DMS114 treated with DMSO at 0.1 percent for 48 hours (cell line): ENCODE measurements at regions not wholly inside any gene's neighbourhood (a gene's known extent, or its start where the extent isn't known, plus 50 kb on each side); places are given as distances from the start of the nearest gene placed in this dataset.

Source experiments
- DNase-seq: peaks from one replicate; lab custom pipeline; 2025; ENCODE audit not compliant: unreplicated experiment; lab: John Stamatoyannopoulos, UW

DNA sequence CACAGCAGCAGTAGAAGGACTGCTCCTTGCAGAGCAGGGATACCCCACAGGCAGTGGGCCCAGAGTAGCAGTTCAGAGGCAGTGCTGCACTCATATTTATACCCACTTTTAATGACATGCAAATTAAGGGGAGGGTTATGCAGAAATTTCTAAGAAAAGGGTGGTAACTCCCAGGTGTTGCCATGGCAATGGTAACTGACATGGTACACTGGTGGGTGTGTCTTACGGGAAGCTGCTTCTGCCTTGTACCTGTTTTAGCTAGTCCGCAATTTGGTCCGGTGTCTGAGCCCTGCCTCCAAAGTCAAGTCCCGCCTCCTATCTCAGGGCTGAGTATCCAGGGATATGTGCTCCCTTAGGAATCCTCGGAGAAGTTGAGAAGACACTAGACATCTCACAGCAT is 79.2 kb upstream of the UQCRFS1 start:
- no peak for DNase-seq

DNA sequence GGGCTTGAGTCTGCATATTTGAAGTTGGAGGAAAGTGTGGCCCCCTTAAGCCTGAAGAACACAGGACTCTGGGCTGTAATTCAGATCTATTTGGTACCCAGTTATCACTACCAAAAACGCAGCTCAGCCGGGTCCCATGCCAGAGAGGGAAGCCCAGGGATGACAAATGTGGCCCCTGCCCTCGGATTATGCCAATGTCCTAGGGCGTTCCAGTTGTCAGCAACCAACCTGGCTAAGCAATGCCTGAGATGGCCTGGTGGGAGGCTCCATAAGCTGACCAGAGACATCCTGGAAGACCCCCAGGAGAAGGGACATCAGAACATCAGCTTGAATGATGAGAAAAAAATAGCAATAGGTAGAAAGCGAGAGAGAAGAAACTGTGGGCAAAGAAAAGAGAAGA is 79.6 kb upstream of the UQCRFS1 start:
- DNase-seq, result no peak

DNA sequence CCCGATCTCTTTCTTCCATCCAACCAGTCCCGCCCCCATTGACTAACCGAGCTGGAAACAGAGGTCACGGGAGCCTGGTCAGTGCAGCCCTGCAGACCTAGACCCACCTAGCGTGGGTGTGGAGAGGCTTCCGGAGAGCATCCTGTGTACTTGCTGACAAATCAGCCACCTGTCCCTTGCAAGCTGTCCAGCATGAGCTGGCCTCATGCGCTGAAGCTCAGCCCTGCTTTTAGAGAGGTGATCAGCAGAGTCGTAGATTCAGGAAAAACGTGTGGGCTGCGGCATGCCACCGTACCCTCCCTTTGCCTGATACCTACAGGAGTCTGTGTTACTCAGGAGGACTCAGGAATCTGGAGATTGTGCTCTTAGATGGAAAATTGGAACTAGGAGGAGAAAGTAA is 80.3 kb upstream of the UQCRFS1 start:
- DNase-seq, result no peak

DNA sequence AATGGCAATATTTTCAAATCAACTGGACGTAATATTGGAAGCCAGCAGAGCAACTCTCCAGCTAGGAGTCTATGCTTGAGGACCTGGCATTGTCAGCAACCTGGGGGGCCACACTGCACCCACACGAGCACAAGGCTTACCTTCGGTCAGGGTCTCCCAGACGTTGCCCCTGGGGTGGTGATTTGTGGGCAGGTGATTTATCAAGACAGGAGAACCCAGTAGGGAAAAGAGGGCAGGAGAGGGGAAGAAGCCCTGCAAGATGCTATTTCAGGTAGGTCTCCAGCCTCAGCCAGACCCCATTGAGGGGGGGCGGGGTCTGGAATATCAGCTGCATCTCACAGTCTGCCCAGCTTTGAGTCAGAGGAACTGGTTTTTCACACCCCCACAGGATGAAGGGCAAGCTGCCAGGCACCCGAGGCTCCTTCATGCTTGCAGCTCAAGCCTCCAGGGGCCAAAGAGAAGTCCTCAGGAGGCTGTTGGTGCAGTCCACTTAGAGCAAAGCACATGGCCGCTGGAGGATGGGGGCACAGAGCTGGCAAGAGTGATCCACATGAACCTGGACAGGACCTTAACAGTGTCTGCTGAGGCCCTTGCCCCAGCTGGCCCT is 80.9 kb upstream of the UQCRFS1 start:
- DNase-seq, result no peak

DNA sequence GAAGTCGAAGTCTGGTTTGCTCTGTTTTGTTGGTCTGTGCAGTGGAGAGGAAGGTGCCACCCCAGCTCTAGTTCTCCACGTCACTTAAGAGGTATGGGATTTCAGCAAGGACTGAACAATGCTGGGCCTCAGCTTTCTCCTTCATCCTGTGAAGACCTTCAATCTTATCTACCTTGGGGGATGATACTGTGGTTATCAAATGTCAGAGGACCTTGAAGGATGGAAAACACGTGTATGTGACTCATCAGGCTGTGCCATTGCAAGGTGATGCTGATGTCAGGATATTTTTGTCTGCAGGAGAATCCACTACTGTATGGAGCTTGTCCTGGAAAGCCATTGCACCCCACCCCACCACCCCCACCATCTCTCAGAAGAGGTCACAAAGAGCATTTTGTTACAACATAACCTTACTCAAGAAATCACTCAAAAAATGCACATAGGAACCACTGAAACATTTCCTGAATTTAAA is 81.4 kb upstream of the UQCRFS1 start:
- DNase-seq, result no peak

DNA sequence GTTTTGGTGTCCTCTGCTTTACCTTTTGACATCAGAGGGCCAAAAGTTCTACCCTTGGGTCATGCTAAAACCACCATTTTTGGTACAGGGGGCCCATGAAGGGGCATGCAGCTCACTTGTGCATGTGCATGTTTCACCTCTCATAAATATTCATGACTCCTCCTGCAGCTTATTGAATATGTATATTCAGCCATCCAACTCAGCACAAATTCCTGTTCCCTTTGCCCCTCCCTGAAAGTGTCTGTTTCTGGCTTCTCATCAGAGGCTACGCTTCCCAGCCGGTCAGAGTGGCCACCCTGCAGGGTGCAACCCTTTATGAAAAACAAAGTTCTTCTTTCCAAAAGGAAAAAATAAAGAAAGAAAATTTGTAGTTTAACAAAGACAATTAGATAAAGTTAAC is 82.3 kb upstream of the UQCRFS1 start:
- no peak for DNase-seq

DNA sequence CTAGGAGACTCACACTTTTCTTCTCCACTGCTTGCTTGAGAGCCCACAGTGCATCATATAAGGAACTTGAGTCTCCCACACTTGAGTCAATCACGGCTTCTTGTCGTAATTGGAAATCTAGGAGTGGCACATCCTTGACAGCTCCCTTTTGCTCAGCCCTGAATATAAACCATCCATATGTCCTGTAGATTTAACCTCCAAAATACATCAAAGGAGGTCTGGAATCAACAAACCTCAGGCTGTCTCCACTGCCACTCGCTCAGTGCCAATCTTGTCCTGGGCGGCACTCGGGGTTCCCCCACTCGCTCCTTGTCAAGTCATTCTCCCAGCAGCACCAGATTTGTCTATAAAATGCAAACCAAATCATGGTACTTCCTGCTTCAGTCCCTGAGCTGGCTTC is 84.4 kb upstream of the UQCRFS1 start:
- no peak for DNase-seq

DNA sequence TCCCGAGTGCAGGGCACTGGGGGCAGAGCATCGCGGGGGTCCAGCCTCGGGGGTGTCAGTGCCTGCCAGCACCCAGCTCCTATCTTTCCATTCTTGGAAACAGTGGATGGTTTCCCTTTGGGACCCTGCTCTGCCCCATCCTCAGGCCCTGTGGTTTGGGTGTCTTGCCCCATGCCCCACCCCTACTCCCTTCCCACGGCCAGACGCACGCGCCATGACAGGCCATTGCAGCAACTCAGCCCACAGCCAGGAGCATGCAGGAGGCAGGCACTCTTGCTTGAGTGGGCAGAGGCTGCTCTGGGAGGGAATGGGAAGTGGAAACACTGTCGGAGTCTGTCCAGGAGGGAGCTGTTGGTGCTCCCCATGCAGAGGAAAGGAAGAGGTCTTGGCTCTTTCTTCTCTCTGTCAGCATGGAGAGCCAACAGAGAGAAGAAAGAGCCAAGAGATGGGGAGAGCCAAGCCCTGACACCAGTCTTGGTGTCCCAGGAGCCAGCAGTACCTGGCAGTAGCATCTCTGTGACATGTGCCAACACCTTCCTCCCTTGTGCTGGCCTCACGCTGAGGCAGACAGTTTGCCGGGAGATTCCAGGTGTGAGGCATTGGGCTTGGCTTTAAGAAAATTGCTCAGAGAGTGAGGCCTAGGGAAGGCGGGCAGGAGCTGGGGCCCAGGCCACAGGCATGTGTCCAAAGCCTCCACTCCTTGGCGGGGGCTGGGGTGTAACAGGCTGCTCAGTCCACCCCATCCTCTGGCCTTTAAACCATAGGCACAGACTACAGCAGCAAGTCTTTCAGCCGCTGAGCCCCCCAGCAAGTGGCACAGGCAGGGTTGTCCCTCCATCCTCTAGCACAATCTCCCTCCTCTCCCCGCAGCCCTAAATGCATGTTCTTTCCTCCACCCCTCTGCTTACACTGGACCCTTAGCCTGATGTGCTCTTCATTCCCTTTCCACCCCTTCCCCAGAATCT is 86.7 kb upstream of the UQCRFS1 start:
- no peak for DNase-seq

DNA sequence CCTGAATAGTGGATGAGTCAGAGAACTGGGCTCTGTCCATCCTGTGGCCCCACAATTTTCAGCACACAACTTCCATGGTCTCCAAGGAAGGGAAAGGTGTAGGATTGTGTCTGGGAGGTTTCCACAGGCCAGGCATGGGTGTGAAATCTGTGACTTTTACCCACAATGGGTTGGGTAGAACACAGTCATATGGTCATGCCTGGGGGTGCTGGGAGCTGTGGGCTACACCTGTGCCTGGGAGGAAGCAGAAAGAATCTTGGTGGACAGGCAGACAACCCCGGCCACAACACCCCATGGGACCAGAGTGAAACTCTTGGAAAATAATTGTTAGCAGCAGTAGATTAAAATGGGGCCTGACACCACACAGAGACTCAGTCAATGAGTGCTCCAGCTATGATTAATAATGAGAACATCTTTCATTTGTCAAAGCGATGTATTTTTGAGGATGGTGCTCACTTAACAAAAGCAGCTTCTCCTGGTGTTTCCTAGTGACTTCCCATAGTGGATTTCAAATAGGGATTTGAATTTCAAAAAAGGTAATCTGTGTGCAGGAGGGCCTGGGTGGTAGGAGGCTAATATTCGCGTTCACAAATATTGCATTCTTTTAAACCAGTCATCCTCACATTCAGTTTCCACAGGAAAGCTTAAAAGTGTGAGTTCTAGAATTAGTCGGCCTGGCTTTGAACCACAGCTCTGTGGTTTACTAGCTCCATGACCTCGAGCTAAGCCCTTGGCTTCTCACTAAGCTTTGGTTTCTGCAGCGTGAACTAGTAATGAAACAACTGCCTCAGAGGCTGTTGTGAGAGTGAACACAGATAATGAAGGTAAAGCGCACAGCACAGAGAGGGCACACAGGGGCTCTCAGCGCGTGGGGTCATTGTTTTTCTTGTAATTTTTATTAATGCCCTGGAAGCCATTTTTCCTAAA is 89.3 kb upstream of the UQCRFS1 start:
- DNase-seq, result no peak

DNA sequence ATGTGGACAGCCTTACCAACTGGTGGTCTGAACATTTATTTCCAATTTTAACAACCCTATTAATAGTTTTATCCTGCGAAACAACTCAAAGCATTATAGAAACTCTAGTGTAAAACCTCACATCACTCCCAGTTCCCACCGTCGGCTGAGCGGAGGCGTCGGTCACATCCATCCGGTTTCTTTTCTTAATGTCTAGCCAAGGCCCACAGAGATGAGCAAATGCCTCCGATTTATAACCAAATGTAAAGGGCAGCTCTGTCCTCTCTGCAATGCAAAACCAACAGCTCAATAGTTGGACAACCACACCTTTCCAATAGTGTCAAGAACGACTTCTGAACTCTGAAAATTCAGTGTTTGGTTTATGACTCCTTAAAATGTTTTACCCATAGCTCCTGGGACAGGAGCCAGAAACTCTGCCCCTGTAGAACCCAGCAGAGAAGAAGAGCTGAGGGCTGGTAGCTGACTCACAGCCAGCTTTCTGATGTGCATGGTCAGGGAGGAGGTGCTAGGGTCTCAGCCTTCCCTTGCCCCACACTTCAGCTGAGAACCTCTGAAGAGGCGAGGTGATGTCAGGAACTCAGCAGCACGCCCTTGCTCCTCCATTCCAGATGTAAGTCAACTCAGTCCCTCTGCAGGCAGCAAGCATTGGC is 90.2 kb upstream of the UQCRFS1 start:
- DNase-seq, result no peak

DNA sequence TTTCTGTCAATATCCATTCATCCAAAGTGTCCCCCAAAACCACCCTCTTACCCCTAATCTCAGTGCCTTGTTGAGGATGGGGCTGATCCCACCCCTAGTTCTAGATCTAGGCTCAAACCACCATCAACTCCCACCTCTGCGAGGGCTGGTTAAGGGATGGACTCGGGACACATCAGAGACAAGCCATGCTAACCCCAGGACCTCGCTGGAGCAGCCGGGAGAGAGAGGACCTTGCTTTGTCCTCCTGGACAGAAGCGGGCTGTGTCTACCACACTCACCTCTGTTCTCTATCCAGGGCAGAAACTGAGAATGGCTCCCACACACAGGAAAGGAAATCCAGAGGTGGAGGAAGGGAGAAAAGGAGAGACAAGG is 90.8 kb upstream of the UQCRFS1 start:
- DNase-seq, result no peak

DNA sequence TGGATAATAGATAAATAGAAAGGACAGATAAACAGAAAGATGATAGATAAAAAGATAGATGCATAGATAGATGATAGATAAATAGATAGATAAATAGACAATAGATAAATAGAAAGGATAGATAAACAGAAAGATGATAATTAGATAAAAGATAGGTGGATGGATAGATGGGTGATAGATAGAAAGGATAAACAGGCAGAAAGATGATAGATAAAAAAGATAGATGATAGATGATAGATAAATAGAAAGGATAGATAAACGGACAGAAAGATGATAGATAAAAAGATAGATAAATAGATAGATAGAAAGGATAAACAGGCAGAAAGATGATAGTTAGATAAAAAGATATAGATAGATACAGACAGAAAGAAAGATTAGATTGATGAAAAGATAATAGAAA is 92.3 kb upstream of the UQCRFS1 start:
- DNase-seq, result no peak

DNA sequence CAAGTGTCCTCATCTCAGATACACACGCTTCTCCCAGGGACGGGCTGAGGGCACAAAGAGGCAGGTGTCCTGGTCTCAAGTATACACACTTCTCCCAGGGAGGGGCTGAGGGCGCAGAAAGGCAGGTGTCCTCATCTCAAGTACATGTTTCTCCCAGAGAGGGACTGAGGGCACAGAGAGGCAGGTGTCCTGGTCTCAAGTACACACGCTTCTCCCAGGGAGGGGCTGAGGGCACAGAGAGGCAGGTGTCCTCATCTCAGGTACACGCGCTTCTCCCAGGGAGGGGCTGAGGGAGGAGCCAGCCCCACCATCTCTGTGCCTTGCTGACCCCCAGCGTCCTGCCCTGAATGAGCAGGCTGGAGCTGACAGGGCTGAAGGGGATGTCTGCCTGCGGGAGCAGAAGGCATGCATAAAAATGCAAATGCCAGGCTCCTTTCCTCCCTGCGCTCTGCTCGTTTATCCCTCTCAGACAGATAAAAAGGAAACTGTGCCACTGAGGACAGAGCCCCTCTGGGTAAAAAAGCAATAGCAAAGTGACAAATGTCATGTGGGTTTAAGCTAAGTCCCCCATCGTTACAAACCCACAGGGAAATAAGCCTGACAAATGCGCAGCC is 96.1 kb upstream of the UQCRFS1 start:
- DNase-seq, result no peak

DNA sequence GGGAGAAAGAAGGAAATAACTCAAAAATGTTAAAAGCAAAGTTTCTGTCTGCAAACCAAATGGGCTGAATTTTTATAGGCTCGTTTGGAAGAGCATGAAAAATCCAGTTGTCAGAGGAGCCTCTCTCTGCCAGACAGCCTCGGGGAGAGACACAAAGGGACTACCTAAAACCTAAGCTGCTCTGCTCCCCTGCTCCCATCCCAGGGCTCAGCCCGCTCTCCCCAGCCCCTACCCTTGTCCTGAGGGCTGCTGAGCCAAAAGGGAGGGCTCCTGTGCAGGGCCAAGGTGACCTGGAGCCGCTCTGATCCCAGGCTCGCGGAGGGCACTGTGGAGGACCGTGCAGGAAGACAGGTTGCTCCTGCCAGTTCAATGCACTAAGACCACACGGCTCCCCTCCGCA is 96.7 kb upstream of the UQCRFS1 start:
- no peak for DNase-seq

DNA sequence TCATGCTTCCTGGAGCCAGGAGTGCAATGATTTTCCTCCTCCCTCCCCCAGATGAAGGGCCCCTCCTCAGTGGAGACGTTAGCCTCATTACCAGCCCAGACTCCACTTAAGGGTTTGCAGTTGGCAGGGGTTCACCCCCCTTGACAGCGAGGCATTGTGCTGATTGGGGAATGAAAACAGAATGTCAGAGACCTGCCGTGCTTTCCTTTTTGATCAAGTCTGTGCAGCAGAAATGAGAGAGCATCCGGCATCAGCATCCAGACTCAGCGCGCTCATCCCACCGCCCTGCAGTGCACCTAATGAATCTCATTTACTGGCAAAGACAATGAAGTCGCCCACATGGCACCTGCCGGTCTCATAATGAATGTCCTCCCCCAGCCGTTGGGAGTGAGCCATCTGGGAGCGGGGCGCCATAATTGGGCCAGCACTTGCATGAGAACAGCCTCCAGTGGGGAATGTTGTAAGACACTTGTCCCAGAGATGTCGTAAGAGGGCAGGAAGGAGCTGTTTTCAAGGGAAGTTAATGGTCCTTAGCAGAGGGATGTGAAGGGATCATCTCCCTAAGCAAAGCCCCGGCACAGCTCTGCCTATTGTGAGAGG is 98.3 kb upstream of the UQCRFS1 start:
- DNase-seq, result no peak

DNA sequence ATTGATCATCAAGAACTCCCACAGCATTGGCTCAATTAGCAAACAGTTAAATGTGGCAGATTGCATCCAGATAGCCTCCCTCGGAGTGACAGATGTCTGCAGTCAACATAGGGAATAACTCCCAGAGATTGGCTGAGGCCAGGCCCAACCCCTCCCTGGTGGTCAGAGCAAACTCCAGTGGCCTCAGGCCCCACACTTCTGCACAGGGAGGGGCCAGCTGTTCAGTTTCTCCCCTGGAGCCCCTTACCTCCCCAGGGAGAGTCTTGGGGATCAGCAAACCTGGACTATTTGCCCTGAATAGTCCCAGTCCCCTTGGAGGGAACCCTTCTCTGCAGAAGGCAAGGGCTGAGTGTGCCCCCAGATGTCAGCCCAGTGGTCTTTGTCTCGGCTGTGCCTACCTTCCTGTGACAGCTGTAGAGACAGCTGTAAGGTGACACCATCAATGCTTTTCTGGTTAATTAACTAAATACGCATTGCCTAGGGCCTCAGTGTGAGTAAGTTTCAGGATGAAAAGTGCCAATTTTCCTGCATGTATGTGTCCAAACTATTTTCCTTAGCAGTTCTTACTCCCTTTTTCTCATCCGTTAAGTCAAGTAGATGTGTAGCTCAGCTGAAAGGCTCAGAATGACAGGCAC is 102.7 kb upstream of the UQCRFS1 start:
- no peak for DNase-seq

DNA sequence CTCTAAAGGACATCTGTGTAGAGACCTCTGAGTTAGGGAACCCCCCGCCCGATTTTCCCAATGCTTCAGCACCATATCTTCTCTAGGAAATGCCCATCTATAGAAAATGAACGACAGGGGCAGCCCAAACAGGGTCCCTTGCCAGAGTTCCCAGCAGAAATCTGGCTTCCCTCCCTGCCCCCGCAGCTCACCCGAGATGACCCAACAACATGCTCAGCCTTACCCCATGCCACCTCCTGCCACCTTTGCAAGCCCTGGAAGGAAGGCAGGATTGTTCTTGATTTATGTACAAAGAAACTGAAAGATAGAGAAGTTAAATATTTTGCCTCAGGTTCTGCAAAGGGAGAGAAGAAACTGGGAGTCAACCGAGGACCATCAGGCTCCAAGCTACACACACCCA is 105.6 kb upstream of the UQCRFS1 start:
- DNase-seq, result no peak

DNA sequence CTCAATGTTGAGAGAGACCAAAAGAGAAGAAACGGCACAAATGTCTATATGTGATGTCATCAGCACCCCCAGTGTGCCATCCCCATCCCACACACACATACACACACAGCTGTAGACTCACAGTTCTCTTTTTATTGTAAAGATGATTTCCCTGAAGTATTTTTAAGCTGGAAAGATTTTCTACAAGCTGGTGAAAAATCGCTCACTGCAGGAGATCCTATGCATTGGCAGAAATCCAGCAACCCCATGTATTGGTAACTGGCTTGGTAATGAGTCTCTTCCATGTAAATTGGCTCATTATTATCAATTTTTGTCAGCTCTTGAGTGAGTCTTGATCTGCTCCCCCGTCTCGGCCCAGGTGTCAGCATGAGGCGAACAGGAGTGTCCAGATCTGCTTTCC is 107.1 kb upstream of the UQCRFS1 start:
- DNase-seq, result no peak

DNA sequence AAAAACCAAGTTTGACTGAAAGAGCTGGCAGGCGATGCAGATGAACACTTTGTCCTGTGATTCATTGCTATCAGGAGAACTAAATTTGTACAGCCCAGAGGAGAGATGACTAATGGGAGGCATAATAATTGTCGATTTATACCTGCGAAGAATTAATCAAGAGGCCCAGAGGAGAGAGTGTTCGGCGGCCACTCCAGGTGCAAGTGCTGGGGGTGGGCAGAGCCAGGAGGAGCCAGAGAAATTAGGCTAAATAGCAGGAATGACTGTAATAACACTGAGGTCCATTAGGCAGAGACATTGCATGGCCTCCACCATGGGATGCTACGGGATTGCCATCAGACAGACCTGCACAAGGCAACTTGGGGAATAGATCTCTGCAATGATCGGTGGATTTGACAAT is 107.7 kb upstream of the UQCRFS1 start:
- DNase-seq, result no peak

DNA sequence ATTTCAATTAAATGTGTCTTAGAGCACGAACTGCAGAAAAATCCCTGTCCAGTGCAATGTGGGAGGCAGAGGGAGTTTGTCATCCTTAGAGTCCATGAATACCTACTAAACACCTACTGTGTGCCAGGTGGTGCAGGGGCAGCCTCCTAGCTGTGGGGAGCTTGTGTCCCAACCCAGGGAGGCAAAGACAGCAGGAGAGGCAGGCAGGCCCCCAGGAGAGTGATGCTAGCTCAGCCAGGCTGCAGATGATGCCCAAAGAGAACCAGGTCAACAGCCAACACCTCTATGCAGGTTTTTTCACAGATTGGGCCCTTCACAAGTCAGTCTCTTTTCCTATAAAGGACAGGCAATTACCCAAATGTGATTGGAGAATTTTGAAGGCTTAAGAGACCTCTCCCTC is 108.2 kb upstream of the UQCRFS1 start:
- DNase-seq, result no peak
